Adrenal gland (tissue), 9 donors: ENCODE measurements at regions not wholly inside any gene's neighbourhood (a gene's known extent, or its start where the extent isn't known, plus 50 kb on each side); places are given as distances from the start of the nearest gene placed in this dataset.

Experiments
- DNase-seq, 7 donors: peaks; one replicate each; pipeline ENCODE4 v3.0.0-alpha.2; 2019 to 2020
- H3K27ac ChIP-seq, 5 donors: fragments of 200-600 bp; sonication (generic) in 4 of 5; 1 replicate in 3 of 5; 2 replicates in 2 of 5; pipeline versions ENCODE4 v1.5.1 to v1.8.0; 2016 to 2020; ENCODE audit warnings: mild to moderate bottlenecking in 1 of 5
- H3K27me3 ChIP-seq: fragments of 200-600 bp; 2 replicates; pipeline ENCODE4 v1.8.0; 2021
- H3K36me3 ChIP-seq, 2 donors: fragments of 200-600 bp; replicated peaks in 1 of 2; 1 replicate in 1 of 2; 2 replicates in 1 of 2; pipeline versions ENCODE4 v1.5.1 to v1.8.0; 2018 to 2022
- H3K4me1 ChIP-seq, 2 donors: fragments of 200-600 bp; replicated peaks in 1 of 2; 1 replicate in 1 of 2; 2 replicates in 1 of 2; pipeline versions ENCODE4 v1.5.1 to v1.8.0; 2018 to 2021
- H3K4me3 ChIP-seq, 4 donors: fragments of 200-600 bp; sonication (generic) in 3 of 4; one replicate each; pipeline ENCODE4 v1.5.1; 2016 to 2018
- H3K9me3 ChIP-seq, 3 donors: fragments of 200-600 bp; sonication (generic) in 1 of 3; replicated peaks in 1 of 3; 1 replicate in 2 of 3; 2 replicates in 1 of 3; pipeline versions ENCODE4 v1.5.1 to v1.8.0; 2016 to 2021
- CTCF ChIP-seq, 6 experiments: fragments of 450-650 bp in 4 of 6; fragments of 200-600 bp in 2 of 6; sonication (generic) in 1 of 6; IDR thresholded peaks; 1 replicate in 5 of 6; 2 replicates in 1 of 6; pipeline versions ENCODE4 v1.5.1 to v1.8.0; 2016 to 2021; ENCODE audit warnings: antibody characterized with exemption in 6 of 6, mild to moderate bottlenecking in 2 of 6, moderate library complexity in 1 of 6
- POLR2A ChIP-seq, 2 donors: fragments of 450-650 bp; IDR thresholded peaks; one replicate each; pipeline ENCODE4 v1.6.1; 2017; ENCODE audit warnings: antibody characterized with exemption in 2 of 2, mild to moderate bottlenecking in 2 of 2, moderate library complexity in 1 of 2
- WGBS, 4 donors: extraction: QIAGEN DNeasy Blood & Tissue Kit in 2 of 4; methylation state at CpG; one replicate each; pipeline versions ENCODE4 v1.1.5 to v1.1.7; 2013 to 2017; 5-methylcytosine and 5-hydroxymethylcytosine counted together
- intact Hi-C, 2 donors: fragments of 100-400 bp; cut with DNase I; formaldehyde crosslinking; loops; one replicate each; pipeline versions ENCODE4 v1.14.1 to v1.15.0; 2022 to 2023
- donor health status: healthy with polysubstance abuse.
- donor health status: Bipolar disorder and iron deficiency.
- donor health status: DM: yes; HTN: yes; CAD: no.
- donor health status: DM: no; HTN: no; CAD: no.
- donor health status: DM: no; HTN: no; CAD: no.

- intact Hi-C loops: loop anchor here in 1 of 2 donors (10.0 kb wide), 1 partner anchor 389 kb away; no protein-coding TSS in a partner anchor
- H3K4me3 ChIP-seq: no peak overlapping the region
- H3K27ac ChIP-seq: no peak overlapping the region
- 75 to 77% (median 76%) methylated on average over 13 of the region's 13 CpGs for WGBS, 4 donors
- H3K27me3 ChIP-seq: no peaks in the 10 kb centered on the region
- TF ChIP-seq POLR2A (IDR thresholded peaks at IDR 0.05) (no peak), CTCF (IDR thresholded peaks at IDR 0.05) (no peak)
- no peaks in the 10 kb centered on the region for H3K9me3 ChIP-seq
- no peaks in the 10 kb centered on the region for H3K36me3 ChIP-seq
- DNase-seq: no peak
- H3K4me1 ChIP-seq: no peaks in the 10 kb centered on the region
Measured at GRCh38 chr10:4013651-4014121, 228.7 kb upstream of the KLF6 start.

- Histone ChIP-seq H3K9me3 (no peaks in the 10 kb centered on the region), H3K4me3 (no peak overlapping the region), H3K27me3 (no peaks in the 10 kb centered on the region), H3K4me1 (no peaks in the 10 kb centered on the region), H3K27ac (no peak overlapping the region), H3K36me3 (no peaks in the 10 kb centered on the region)
- WGBS, 4 donors: 75 to 86% (median 82%) methylated on average over 2 of the region's 2 CpGs
- intact Hi-C loops: loop anchor here in 1 of 2 donors (10.0 kb wide), 1 partner anchor 388 kb away; no protein-coding TSS in a partner anchor
- TF ChIP-seq CTCF (IDR thresholded peaks at IDR 0.05): no peak
- no peak for TF ChIP-seq POLR2A (IDR thresholded peaks at IDR 0.05)
- DNase-seq: no peak
Measured at GRCh38 chr10:4012848-4013247, 227.8 kb upstream of the KLF6 start.

GRCh38 chr10:4011136-4011812 is 226.3 kb upstream of the KLF6 start:
- 87 to 96% (median 89%) methylated on average over 4 of the region's 4 CpGs for WGBS, 4 donors
- intact Hi-C loops: loop anchor here in 1 of 2 donors (10.0 kb wide), 1 partner anchor 386 kb away; no protein-coding TSS in a partner anchor
- no peaks in the 10 kb centered on the region for H3K27me3 ChIP-seq
- DNase-seq: no peak
- no peaks in the 10 kb centered on the region for H3K9me3 ChIP-seq
- no peak overlapping the region for H3K27ac ChIP-seq
- H3K4me1 ChIP-seq: no peaks in the 10 kb centered on the region
- no peaks in the 10 kb centered on the region for H3K36me3 ChIP-seq
- no peak for TF ChIP-seq POLR2A (IDR thresholded peaks at IDR 0.05)
- H3K4me3 ChIP-seq: no peak overlapping the region

GRCh38 chr10:4008676-4009382 is 223.8 kb upstream of the KLF6 start:
- TF ChIP-seq POLR2A (IDR thresholded peaks at IDR 0.05) (no peak), CTCF (IDR thresholded peaks at IDR 0.05) (no peak)
- intact Hi-C loops: no loop called here
- WGBS, 4 donors: 85 to 94% (median 89%) methylated on average over 7 of the region's 7 CpGs
- Histone ChIP-seq H3K4me3 (no peak overlapping the region), H3K9me3 (no peaks in the 10 kb centered on the region), H3K4me1 (no peaks in the 10 kb centered on the region), H3K27ac (no peak overlapping the region), H3K36me3 (no peaks in the 10 kb centered on the region), H3K27me3 (no peaks in the 10 kb centered on the region)
- no peak for DNase-seq
